AG08395 (cell line): ENCODE measurements at regions not wholly inside any gene's neighbourhood (a gene's known extent, or its start where the extent isn't known, plus 50 kb on each side); places are given as distances from the start of the nearest gene placed in this dataset.
A peak's percentile ranks its signal among the peaks of the same experiment; 100 is the strongest.
"Not testable (repeated sequence)": the region's sequence is repeated elsewhere in the genome, so short reads cannot be mapped to it uniquely, and the experiment has no call there.

Experiments used
- DNase-seq: peaks from one replicate; pipeline ENCODE4 v3.0.0; 2012; ENCODE audit warnings: mixed read lengths, low spot score

GRCh38 chr3:29141197-29141917 is 139.5 kb upstream of the RBMS3 start:
- DNase-seq: peak; percentile 4

GRCh38 chr3:29141918-29142275 is 139.0 kb upstream of the RBMS3 start:
- DNase-seq: no peak

- DNase-seq: no peak
Observed at GRCh38 chr3:29143151-29143550, 137.7 kb upstream of the RBMS3 start.

GRCh38 chr3:29144361-29144760 is 136.5 kb upstream of the RBMS3 start:
- no peak for DNase-seq

GRCh38 chr3:29144807-29145206 is 136.1 kb upstream of the RBMS3 start:
- DNase-seq: peak; percentile 38

- DNase-seq: no peak
Observed at GRCh38 chr3:29145360-29145759, 135.5 kb upstream of the RBMS3 start.

GRCh38 chr3:29152379-29152778 is 128.5 kb upstream of the RBMS3 start:
- no peak for DNase-seq

- DNase-seq: peak; percentile 14
Observed at GRCh38 chr3:29153811-29154210, 127.1 kb upstream of the RBMS3 start.

- DNase-seq: no peak
Observed at GRCh38 chr3:29156086-29156715, 124.7 kb upstream of the RBMS3 start.

- DNase-seq: no peak
Observed at GRCh38 chr3:29164825-29165224, 116.0 kb upstream of the RBMS3 start.

- DNase-seq: no peak
Observed at GRCh38 chr3:29167180-29167579, 113.7 kb upstream of the RBMS3 start.

- no peak for DNase-seq
Observed at GRCh38 chr3:29168081-29168480, 112.8 kb upstream of the RBMS3 start.

- DNase-seq: no peak
Observed at GRCh38 chr3:29168696-29169095, 112.2 kb upstream of the RBMS3 start.

- DNase-seq: no peak
Observed at GRCh38 chr3:29169451-29169850, 111.4 kb upstream of the RBMS3 start.

- peak; percentile 5 for DNase-seq
Observed at GRCh38 chr3:29171043-29171990, 109.6 kb upstream of the RBMS3 start.

- no peak for DNase-seq
Observed at GRCh38 chr3:29176501-29176900, 104.4 kb upstream of the RBMS3 start.

- no peak for DNase-seq
Observed at GRCh38 chr3:29178809-29179793, 101.8 kb upstream of the RBMS3 start.

- DNase-seq: no peak
Observed at GRCh38 chr3:29181149-29181780, 99.6 kb upstream of the RBMS3 start.

- DNase-seq: no peak
Observed at GRCh38 chr3:29181872-29182271, 99.0 kb upstream of the RBMS3 start.

GRCh38 chr3:29182828-29183227 is 98.0 kb upstream of the RBMS3 start:
- DNase-seq: not testable (repeated sequence)
